ENCODE measurements at regions not wholly inside any gene's neighbourhood (a gene's known extent, or its start where the extent isn't known, plus 50 kb on each side); places are given as distances from the start of the nearest gene placed in this dataset.

- TF ChIP-seq, protein P1, sequence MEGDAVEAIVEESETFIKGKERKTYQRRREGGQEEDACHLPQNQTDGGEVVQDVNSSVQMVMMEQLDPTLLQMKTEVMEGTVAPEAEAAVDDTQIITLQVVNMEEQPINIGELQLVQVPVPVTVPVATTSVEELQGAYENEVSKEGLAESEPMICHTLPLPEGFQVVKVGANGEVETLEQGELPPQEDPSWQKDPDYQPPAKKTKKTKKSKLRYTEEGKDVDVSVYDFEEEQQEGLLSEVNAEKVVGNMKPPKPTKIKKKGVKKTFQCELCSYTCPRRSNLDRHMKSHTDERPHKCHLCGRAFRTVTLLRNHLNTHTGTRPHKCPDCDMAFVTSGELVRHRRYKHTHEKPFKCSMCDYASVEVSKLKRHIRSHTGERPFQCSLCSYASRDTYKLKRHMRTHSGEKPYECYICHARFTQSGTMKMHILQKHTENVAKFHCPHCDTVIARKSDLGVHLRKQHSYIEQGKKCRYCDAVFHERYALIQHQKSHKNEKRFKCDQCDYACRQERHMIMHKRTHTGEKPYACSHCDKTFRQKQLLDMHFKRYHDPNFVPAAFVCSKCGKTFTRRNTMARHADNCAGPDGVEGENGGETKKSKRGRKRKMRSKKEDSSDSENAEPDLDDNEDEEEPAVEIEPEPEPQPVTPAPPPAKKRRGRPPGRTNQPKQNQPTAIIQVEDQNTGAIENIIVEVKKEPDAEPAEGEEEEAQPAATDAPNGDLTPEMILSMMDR (IDR thresholded peaks at IDR 0.05), result no peak
- TF ChIP-seq EP300 (IDR thresholded peaks at IDR 0.05) (no peak), POLR2AphosphoS5 (IDR thresholded peaks at IDR 0.05) (no peak)
These were observed 1348.2 kb upstream of the ALCAM start for GRCh38 chr3:104018541-104018940.
